Natural killer cell (primary cell): ENCODE measurements at regions not wholly inside any gene's neighbourhood (a gene's known extent, or its start where the extent isn't known, plus 50 kb on each side); places are given as distances from the start of the nearest gene placed in this dataset.
"Not testable (repeated sequence)": the region's sequence is repeated elsewhere in the genome, so short reads cannot be mapped to it uniquely, and the experiment has no call there.

Source experiments
- ATAC-seq, 3 donors: fragments of 150-1000 bp in 2 of 3; fragments of 200-7000 bp in 1 of 3; cut with Tn5 transposase; 1 replicate in 1 of 3; 2 replicates in 2 of 3; pipeline ENCODE4 v1.10.0; 2021; ENCODE audit warnings: mild to moderate bottlenecking in 2 of 3, moderate library complexity in 2 of 3
- DNase-seq, 2 donors: peaks; one replicate each; pipeline versions ENCODE4 v3.0.0 to v3.0.0-alpha.2; 2013 to 2021; ENCODE audit warnings: mixed read lengths in 1 of 2
- H3K27ac ChIP-seq: one replicate; pipeline ENCODE4 v1.5.1; 2013; ENCODE audit warnings: mild to moderate bottlenecking, low read length
- H3K27me3 ChIP-seq: one replicate; pipeline ENCODE4 v1.6.1; 2013; ENCODE audit warnings: low read length; ENCODE audit not compliant: control insufficient read depth, insufficient read depth
- H3K36me3 ChIP-seq: one replicate; pipeline ENCODE4 v1.6.1; 2013; ENCODE audit warnings: low read length; ENCODE audit not compliant: control insufficient read depth, insufficient read depth
- H3K4me1 ChIP-seq: one replicate; pipeline ENCODE4 v1.6.1; 2013; ENCODE audit warnings: low read length; ENCODE audit not compliant: control insufficient read depth, insufficient read depth
- H3K4me3 ChIP-seq: one replicate; pipeline ENCODE4 v1.5.1; 2013; ENCODE audit warnings: low read length
- H3K9me3 ChIP-seq: one replicate; pipeline ENCODE4 v1.6.1; 2013; ENCODE audit warnings: low read length; ENCODE audit not compliant: control insufficient read depth, insufficient read depth
- H3K27ac Mint-ChIP-seq, 2 donors: one replicate each; pipeline ENCODE4 v1.8.0; 2022; ENCODE audit warnings: mild to moderate bottlenecking in 2 of 2, mixed read lengths in 2 of 2, moderate library complexity in 1 of 2
- H3K27me3 Mint-ChIP-seq, 2 donors: one replicate each; pipeline ENCODE4 v1.8.0; 2022; ENCODE audit warnings: low read depth in 2 of 2, mixed read lengths in 2 of 2
- H3K36me3 Mint-ChIP-seq: one replicate; pipeline ENCODE4 v1.8.0; 2022; ENCODE audit warnings: mixed read lengths
- H3K4me1 Mint-ChIP-seq, 2 donors: one replicate each; pipeline ENCODE4 v1.8.0; 2022; ENCODE audit warnings: mixed read lengths in 2 of 2
- H3K4me3 Mint-ChIP-seq: one replicate; pipeline ENCODE4 v1.8.0; 2022; ENCODE audit warnings: mild to moderate bottlenecking, moderate library complexity, mixed read lengths
- H3K9me3 Mint-ChIP-seq, 2 donors: one replicate each; pipeline ENCODE4 v1.8.0; 2022; ENCODE audit warnings: mixed read lengths in 2 of 2
- WGBS: methylation state at CpG from one replicate; pipeline ENCODE4 v1.1.7; 2013; ENCODE audit warnings: missing lambda C conversion rate; ENCODE audit not compliant: insufficient coverage; 5-methylcytosine and 5-hydroxymethylcytosine counted together
- intact Hi-C: fragments of 100-400 bp; cut with micrococcal nuclease; formaldehyde crosslinking; loops from one replicate; pipeline ENCODE4 v1.14.2; 2022
- TF ChIP-seq, protein P1 (sequence below): fragments of 200-600 bp; IDR thresholded peaks from one replicate; pipeline ENCODE4 v1.8.0; 2022; ENCODE audit warnings: antibody characterized with exemption

DNA sequence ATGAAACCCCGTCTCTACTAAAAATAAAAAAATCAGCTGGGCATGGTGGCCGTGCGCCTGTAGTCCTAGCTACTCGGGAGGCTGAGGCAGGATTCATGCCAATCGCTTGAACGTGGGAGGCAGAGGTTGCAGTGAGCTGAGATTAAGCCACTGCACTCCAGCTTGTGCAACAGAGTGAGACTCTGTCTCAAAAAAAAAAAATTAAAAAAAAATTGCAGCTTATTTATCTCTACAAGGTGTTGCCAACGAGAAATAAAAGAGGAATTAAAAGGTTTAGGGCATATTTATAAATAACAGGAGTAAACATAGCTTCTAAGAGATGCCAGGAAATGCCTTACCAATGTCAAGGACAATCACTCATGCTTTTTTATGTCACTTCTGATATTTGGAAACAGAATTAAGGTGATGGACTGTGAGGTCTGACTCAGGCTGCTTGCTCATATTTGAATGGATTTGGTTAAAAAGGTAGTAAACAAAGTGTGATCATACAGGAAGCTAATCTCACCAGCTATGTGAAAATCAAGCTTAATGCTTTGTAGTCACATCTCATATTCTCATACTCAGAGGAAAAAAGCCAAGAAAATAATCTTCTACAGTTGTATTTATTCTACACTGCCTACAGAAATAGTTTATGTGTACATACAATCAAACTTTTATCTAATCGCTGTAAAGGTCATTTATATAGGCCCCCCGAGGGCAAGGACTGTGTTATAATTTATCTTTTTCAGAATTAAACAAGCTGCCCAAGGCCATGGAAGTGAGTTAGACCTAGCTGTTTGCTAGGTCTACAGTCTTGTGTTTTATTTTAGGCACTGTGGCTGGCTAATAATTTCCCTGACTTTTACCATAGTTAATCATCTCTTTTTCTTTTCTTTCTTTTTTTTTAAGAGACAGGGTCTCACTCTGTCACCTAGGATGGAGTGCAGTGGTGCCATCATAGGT is 61.1 kb upstream of the RBMX start:
- Mint-ChIP-seq H3K27me3 (no peaks in the 10 kb centered on the region), H3K9me3 (no peaks in the 10 kb centered on the region), H3K4me1 (peaks cover 1 to 2% of the 10 kb centered on the region in 2 donors), H3K36me3 (no peaks in the 10 kb centered on the region), H3K4me3 (no peak overlapping the region), H3K27ac (no peak overlapping the region)
- DNase-seq (no peak), ATAC-seq (no peak)
- WGBS: 100% methylated on average over 5 of the region's 9 CpGs
- no peaks in the 10 kb centered on the region for H3K27me3 ChIP-seq
- TF ChIP-seq, protein P1, sequence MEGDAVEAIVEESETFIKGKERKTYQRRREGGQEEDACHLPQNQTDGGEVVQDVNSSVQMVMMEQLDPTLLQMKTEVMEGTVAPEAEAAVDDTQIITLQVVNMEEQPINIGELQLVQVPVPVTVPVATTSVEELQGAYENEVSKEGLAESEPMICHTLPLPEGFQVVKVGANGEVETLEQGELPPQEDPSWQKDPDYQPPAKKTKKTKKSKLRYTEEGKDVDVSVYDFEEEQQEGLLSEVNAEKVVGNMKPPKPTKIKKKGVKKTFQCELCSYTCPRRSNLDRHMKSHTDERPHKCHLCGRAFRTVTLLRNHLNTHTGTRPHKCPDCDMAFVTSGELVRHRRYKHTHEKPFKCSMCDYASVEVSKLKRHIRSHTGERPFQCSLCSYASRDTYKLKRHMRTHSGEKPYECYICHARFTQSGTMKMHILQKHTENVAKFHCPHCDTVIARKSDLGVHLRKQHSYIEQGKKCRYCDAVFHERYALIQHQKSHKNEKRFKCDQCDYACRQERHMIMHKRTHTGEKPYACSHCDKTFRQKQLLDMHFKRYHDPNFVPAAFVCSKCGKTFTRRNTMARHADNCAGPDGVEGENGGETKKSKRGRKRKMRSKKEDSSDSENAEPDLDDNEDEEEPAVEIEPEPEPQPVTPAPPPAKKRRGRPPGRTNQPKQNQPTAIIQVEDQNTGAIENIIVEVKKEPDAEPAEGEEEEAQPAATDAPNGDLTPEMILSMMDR: no peak
- H3K4me1 ChIP-seq: no peaks in the 10 kb centered on the region
- H3K36me3 ChIP-seq: no peaks in the 10 kb centered on the region
- no peak overlapping the region for H3K4me3 ChIP-seq
- intact Hi-C loops: no loop called here
- no peak overlapping the region for H3K27ac ChIP-seq
- no peaks in the 10 kb centered on the region for H3K9me3 ChIP-seq

DNA sequence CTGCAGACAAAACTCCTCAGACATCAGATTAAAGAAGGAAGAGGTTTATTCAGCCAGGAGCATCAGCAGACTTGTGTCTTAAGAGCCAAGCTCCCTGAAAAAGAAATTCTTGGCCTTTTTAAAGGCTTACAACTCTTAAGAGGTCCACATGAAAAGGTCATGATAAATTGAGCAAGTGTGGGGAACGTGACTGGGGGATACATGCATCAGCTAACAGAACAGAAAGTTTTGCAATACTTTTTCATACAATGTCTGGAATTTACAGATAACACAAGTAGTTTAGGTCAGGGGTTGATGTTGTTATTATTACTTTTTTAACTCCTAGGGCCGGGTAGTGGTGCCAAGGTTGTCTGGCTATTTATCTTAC is 55.6 kb upstream of the RBMX start:
- no peaks in the 10 kb centered on the region for H3K9me3 ChIP-seq
- 100% methylated on average over 1 of the region's 2 CpGs for WGBS
- Mint-ChIP-seq H3K27ac (peak overlapping the region; percentile 79 to 91), H3K9me3 (no peaks in the 10 kb centered on the region), H3K27me3 (no peaks in the 10 kb centered on the region), H3K36me3 (no peaks in the 10 kb centered on the region), H3K4me1 (peaks cover 19 to 22% of the 10 kb centered on the region in 2 donors), H3K4me3 (peak overlapping the region; percentile 68)
- H3K4me1 ChIP-seq: peaks cover 7% of the 10 kb centered on the region
- no peaks in the 10 kb centered on the region for H3K36me3 ChIP-seq
- peak overlapping the region; percentile 69 for H3K27ac ChIP-seq
- H3K27me3 ChIP-seq: no peaks in the 10 kb centered on the region
- TF ChIP-seq, protein P1: no peak
- no peak for DNase-seq
- ATAC-seq: no peak
- H3K4me3 ChIP-seq: peak overlapping the region; percentile 24
- intact Hi-C loops: no loop called here

DNA sequence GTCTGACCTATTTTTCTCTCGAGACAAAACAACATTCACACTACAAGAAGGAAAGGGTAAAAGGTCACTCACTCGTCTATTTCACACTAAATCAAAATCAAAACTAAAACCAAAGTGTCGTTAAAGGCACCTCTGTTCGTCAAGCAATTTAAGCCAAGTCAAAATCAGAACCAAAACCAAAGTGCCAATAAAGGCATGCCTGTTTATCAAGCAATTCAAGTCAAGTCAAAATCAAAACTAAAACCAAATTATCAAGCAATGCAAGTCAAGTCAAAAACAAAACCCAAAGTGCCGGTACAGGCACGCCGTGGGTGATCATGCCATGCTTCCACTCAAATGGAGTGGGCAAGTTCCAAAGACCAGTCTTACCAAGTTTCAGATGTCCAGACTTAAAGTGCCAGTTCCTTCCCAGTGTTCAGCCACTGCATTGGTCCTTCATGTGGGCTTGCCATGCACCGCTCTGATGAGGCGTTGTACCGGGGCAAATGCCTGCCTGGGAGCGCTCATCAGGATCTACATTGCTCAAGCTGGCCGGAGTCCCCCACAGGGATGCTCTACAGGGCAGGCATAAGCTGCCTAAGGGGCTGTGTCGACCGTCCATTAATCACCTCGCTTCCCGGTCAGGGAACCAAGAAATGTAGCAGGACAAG is 55.1 kb upstream of the RBMX start:
- peak overlapping the region; percentile 68 for H3K4me3 Mint-ChIP-seq
- H3K36me3 Mint-ChIP-seq, H3K9me3 ChIP-seq, H3K9me3 Mint-ChIP-seq, H3K27me3 Mint-ChIP-seq, H3K4me1 ChIP-seq, intact Hi-C loops, H3K36me3 ChIP-seq, H3K27me3 ChIP-seq: not testable (repeated sequence)
- peak overlapping the region; percentile 79 to 91 for H3K27ac Mint-ChIP-seq
- DNase-seq (peak in 1 of 2 donors; percentile 39), ATAC-seq (peak; percentile 63 to 78 (median 72))
- H3K4me3 ChIP-seq: peak overlapping the region; percentile 24
- peaks cover 19 to 22% of the 10 kb centered on the region in 2 donors for H3K4me1 Mint-ChIP-seq
- WGBS: 71% methylated on average over 14 of the region's 16 CpGs
- H3K27ac ChIP-seq: peak overlapping the region; percentile 69

DNA sequence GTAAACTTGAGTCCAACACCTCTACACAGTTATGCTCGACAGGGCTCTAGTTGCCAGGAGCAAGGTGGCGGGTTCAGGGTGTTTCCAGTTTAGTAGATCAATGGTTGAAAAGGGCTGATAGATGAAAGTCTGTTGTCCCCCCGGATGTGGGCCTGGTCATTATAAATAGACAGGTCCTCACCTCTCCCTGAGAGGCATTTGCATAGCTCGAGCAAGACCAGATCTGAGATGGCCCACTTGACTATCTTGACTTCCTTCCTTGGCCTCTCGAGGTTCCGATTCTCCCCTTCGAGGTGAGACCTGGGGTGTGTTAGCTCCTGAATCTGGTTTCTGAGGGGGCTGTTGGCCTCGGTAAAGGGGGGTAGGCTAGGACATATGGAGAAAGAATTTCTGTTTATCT is 54.1 kb upstream of the RBMX start:
- Mint-ChIP-seq H3K4me1 (peaks cover 19 to 22% of the 10 kb centered on the region in 2 donors), H3K27ac (peak overlapping the region; percentile 79 to 91)
- H3K4me1 ChIP-seq, H3K27me3 Mint-ChIP-seq, H3K9me3 ChIP-seq, H3K27ac ChIP-seq, H3K4me3 ChIP-seq, H3K9me3 Mint-ChIP-seq, H3K27me3 ChIP-seq, H3K4me3 Mint-ChIP-seq, DNase-seq, H3K36me3 ChIP-seq, ATAC-seq, H3K36me3 Mint-ChIP-seq, intact Hi-C loops: not testable (repeated sequence)
- WGBS: 93% methylated on average over 5 of the region's 8 CpGs
